ENCODE measurements at regions not wholly inside any gene's neighbourhood (a gene's known extent, or its start where the extent isn't known, plus 50 kb on each side); places are given as distances from the start of the nearest gene placed in this dataset.

- TF ChIP-seq, protein P1, sequence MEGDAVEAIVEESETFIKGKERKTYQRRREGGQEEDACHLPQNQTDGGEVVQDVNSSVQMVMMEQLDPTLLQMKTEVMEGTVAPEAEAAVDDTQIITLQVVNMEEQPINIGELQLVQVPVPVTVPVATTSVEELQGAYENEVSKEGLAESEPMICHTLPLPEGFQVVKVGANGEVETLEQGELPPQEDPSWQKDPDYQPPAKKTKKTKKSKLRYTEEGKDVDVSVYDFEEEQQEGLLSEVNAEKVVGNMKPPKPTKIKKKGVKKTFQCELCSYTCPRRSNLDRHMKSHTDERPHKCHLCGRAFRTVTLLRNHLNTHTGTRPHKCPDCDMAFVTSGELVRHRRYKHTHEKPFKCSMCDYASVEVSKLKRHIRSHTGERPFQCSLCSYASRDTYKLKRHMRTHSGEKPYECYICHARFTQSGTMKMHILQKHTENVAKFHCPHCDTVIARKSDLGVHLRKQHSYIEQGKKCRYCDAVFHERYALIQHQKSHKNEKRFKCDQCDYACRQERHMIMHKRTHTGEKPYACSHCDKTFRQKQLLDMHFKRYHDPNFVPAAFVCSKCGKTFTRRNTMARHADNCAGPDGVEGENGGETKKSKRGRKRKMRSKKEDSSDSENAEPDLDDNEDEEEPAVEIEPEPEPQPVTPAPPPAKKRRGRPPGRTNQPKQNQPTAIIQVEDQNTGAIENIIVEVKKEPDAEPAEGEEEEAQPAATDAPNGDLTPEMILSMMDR (IDR thresholded peaks at IDR 0.05), result no peak
- no peak for TF ChIP-seq POLR2A (IDR thresholded peaks at IDR 0.05)
These were observed 201.8 kb upstream of the CDH5 start for GRCh38 chr16:66164581-66165247.

All from Peyer's patch (tissue), 4 donors.